GM12874 (cell line): ENCODE measurements at regions not wholly inside any gene's neighbourhood (a gene's known extent, or its start where the extent isn't known, plus 50 kb on each side); places are given as distances from the start of the nearest gene placed in this dataset.

Experiments used
- TF ChIP-seq, protein P1 (sequence below): IDR thresholded peaks from 2 replicates; pipeline ENCODE4 v1.5.1; 2011; ENCODE audit warnings: low read depth, mild to moderate bottlenecking, control low read depth, low read length, moderate library complexity; ENCODE audit not compliant: insufficient read depth

DNA sequence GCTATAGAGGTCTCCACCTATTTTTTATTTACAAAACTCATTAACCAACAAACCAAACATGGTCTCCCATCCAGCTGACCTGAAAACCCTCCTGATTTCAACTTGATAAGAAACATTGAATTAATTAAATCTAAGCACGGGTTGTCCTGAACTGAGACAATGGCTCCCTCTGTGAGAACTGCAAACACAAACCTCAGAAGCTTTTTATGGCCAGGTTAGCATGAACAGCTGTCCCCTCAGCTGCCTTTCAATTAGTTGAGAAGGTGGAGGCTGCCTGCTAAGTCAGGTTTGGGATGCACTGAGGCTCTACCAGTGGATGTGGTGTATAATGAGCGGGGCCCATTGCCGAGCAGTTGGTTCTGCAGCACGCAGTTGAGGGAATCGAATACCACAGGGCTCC lies 258.5 kb upstream of the DDX18 start:
- TF ChIP-seq, protein P1, sequence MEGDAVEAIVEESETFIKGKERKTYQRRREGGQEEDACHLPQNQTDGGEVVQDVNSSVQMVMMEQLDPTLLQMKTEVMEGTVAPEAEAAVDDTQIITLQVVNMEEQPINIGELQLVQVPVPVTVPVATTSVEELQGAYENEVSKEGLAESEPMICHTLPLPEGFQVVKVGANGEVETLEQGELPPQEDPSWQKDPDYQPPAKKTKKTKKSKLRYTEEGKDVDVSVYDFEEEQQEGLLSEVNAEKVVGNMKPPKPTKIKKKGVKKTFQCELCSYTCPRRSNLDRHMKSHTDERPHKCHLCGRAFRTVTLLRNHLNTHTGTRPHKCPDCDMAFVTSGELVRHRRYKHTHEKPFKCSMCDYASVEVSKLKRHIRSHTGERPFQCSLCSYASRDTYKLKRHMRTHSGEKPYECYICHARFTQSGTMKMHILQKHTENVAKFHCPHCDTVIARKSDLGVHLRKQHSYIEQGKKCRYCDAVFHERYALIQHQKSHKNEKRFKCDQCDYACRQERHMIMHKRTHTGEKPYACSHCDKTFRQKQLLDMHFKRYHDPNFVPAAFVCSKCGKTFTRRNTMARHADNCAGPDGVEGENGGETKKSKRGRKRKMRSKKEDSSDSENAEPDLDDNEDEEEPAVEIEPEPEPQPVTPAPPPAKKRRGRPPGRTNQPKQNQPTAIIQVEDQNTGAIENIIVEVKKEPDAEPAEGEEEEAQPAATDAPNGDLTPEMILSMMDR: no peak

DNA sequence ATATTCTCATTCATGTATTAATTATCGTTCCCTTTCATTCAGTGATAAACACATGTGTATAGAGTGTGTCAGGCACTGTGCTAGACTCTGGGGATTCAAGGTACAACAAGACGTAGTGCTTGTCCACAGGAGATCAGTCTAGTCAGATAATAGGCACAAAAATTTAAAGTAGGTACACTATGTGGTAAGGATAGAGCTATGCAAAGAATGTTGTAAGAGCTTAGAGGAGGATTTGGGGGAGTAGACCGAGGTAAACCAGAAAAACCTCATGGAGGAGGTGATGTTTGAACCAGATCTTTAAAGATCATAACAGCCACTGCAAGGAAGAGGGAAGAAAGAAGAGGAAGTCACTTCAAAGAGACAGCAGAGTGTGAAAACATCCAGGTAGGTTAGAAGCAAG lies 256.9 kb upstream of the DDX18 start:
- TF ChIP-seq, protein P1: no peak

DNA sequence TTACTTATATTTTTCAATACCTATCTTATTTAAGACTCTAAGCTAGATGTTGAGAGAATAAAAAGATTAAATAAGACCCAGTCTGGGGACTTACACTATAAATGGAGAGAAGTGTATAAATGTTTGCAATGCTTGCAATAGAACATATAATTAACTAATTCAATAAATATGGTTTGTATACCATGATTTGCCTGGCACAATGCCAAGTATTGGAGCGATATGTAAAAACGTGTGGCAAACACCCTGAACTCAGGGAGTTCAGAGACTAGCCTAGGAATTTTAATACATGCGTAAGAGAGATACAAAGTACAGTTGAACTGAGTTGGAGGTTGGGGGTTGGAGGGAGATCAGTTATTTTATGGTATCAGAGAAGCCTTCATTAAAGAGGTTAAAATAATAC lies 251.8 kb upstream of the DDX18 start:
- TF ChIP-seq, protein P1: no peak

DNA sequence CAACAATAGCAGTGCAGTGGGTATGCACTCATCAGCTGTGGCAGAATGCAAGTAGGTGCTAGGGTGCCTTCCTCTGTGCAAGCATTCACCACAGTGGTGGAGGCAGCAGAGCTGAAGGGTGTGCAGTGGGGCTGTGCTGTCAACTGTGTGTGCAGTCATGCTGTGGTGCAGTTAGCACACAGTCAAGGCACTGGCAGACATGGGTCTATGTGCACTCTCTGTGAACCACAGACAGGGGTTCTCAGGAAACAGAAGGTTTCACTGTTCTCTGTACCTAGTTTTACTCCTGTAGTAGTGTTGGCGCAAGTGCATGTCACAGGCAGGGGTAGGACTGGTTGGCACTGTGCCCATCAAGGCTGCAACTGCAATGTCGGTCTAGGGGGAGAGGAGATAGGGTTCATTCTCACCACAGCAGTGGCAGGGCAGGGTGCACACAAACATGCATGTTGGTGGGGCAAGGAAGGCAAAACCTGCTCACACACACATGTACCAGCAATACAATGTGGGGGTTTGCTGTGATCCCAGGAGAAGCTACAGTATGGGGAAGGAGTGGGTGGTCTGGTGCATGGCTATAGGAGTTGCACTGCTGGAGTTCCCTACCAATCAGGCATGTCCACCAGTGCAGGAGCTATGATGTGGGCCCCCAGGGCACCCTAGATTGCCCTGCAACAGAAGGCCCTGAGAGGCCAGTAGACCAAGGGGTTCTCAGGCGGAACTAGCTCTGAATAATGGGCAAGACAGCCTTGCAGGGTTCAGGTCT lies 242.7 kb upstream of the DDX18 start:
- TF ChIP-seq, protein P1: no peak

DNA sequence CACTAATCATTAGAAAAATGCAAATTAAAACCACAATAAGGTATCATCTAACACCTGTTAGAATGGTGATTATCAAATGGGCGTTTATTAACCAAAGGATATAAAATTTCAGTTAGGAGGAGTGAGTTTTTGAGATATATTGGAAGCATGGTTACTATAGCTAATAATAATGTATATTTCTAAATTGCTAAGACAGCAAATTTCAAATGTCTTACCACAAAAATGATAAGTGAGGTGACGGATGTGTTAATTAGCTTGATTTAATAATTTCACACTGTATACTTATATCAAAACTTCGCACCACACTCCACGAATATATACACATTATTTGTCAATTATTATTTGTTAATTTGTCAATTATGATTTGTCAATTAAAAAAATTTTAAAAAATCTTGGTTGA lies 227.2 kb upstream of the DDX18 start:
- TF ChIP-seq, protein P1: no peak

DNA sequence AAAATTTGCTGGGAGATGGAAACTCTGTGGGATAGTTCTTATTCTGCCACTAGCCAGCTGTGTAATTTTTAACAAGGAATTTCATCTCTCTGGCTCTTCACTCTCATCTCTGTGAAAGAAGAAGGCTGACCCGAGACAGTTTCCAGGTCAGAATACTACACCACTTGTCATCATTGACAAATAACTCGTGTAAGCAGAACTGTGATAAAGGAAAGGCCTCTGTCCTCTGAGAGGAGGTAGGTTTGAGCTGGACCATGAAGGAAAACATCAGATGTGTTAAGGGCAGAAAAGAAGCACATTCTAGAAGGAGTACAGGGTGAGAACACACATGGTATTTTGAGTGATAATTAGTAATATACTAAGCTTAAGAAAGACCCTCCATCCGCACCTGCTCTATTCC lies 211.4 kb upstream of the DDX18 start:
- TF ChIP-seq, protein P1: no peak

DNA sequence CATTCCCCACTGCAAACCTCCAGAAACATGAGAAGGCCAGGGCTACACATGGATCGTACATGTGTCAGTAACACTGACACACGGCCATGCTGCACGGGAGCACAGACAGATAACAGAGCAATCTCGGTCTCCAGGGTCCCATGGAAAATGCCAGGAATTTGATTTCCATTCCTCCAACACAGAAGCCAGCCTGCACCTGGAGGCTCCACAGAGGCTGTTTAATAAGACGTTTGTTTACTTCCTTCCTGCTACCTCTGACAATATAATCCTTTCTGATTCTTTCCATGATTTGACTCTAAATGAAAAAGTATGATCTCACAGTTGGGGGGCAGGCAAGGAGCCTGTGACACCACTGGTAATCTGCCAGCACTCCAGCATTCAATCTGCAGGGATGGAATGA lies 210.9 kb upstream of the DDX18 start:
- TF ChIP-seq, protein P1: no peak
